ENCODE measurements at regions not wholly inside any gene's neighbourhood (a gene's known extent, or its start where the extent isn't known, plus 50 kb on each side); places are given as distances from the start of the nearest gene placed in this dataset.

DNA sequence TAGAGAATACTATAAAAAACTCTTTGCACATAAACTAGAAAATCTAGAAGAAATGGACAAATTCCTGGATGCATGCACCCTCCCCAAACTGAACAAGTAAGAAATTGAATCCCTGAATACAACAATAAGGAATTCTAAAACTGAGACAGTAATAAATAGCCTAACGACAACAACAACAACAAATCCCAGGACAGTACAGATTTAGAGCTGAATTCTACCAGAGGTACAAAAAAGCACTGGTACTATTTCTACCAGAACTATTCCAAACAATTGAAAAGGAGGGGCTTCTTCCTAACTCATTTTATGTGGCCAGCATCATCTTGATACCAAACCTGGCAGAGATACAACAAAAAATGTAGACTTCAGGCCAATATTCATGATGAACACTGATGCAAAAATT lies 394.4 kb upstream of the RORB start:
- ATAC-seq, result no peak
- Mint-ChIP-seq H3K4me3 (no peak overlapping the region), H3K4me1 (no peaks in the 10 kb centered on the region), H3K27ac (no peak overlapping the region), H3K9me3 (peaks cover 8% of the 10 kb centered on the region), H3K36me3 (no peaks in the 10 kb centered on the region)
- no peak for DNase-seq (ENCODE audit: low spot score in 2 of 2)

- Mint-ChIP-seq H3K4me1 (no peaks in the 10 kb centered on the region), H3K9me3 (peaks cover 2% of the 10 kb centered on the region), H3K27ac (no peak overlapping the region), H3K36me3 (no peaks in the 10 kb centered on the region), H3K4me3 (no peak overlapping the region)
- no peak for ATAC-seq
- DNase-seq (ENCODE audit: low spot score in 2 of 2), result no peak
Measured at GRCh38 chr9:74107692-74108091, 389.4 kb upstream of the RORB start.

- H3K9me3 Mint-ChIP-seq, result no peaks in the 10 kb centered on the region
- no peaks in the 10 kb centered on the region for H3K36me3 Mint-ChIP-seq
- DNase-seq (ENCODE audit: low spot score in 2 of 2) (no peak), ATAC-seq (no peak)
- no peaks in the 10 kb centered on the region for H3K4me1 Mint-ChIP-seq
- no peak overlapping the region for H3K4me3 Mint-ChIP-seq
- no peak overlapping the region for H3K27ac Mint-ChIP-seq
Measured at GRCh38 chr9:74115976-74116375, 381.2 kb upstream of the RORB start.

- H3K4me1 Mint-ChIP-seq, result no peaks in the 10 kb centered on the region
- DNase-seq (ENCODE audit: low spot score in 2 of 2) (no peak), ATAC-seq (no peak)
- no peaks in the 10 kb centered on the region for H3K9me3 Mint-ChIP-seq
- no peaks in the 10 kb centered on the region for H3K36me3 Mint-ChIP-seq
- H3K4me3 Mint-ChIP-seq, result no peak overlapping the region
- H3K27ac Mint-ChIP-seq, result no peak overlapping the region
Measured at GRCh38 chr9:74117151-74117550, 380.0 kb upstream of the RORB start.

- ATAC-seq (no peak), DNase-seq (ENCODE audit: low spot score in 2 of 2) (no peak)
- Mint-ChIP-seq H3K4me3 (no peak overlapping the region), H3K4me1 (no peaks in the 10 kb centered on the region), H3K27ac (no peak overlapping the region), H3K9me3 (no peaks in the 10 kb centered on the region), H3K36me3 (no peaks in the 10 kb centered on the region)
Measured at GRCh38 chr9:74117731-74118130, 379.4 kb upstream of the RORB start.

DNA sequence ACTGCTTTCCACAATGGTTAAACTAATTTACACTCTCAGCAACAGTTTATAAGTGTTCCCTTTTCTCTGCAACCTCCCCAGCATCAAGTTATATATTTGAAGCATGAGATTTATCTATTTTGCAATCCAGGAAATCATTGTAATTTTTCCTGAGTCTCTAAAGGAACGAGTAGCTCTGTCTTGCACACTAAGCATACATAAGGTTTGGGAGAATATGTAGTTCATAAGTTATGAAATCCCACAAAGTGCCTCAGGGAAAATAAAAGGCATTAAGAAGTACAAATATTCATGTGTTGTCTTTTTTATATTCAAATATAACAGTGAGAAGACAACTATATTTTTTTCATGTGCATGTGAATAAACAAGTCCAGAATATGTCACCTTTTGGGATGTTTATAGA lies 377.1 kb upstream of the RORB start:
- no peaks in the 10 kb centered on the region for H3K36me3 Mint-ChIP-seq
- DNase-seq (ENCODE audit: low spot score in 2 of 2) (no peak), ATAC-seq (no peak)
- H3K27ac Mint-ChIP-seq, result no peak overlapping the region
- no peaks in the 10 kb centered on the region for H3K4me1 Mint-ChIP-seq
- H3K9me3 Mint-ChIP-seq, result no peaks in the 10 kb centered on the region
- no peak overlapping the region for H3K4me3 Mint-ChIP-seq

- Mint-ChIP-seq H3K9me3 (no peaks in the 10 kb centered on the region), H3K36me3 (no peaks in the 10 kb centered on the region), H3K4me1 (no peaks in the 10 kb centered on the region), H3K27ac (no peak overlapping the region), H3K4me3 (no peak overlapping the region)
- no peak for ATAC-seq
- DNase-seq (ENCODE audit: low spot score in 2 of 2), result no peak
Measured at GRCh38 chr9:74120470-74120869, 376.7 kb upstream of the RORB start.

GRCh38 chr9:74122216-74122615 lies 374.9 kb upstream of the RORB start:
- Mint-ChIP-seq H3K9me3 (no peaks in the 10 kb centered on the region), H3K4me1 (no peaks in the 10 kb centered on the region), H3K36me3 (no peaks in the 10 kb centered on the region), H3K4me3 (no peak overlapping the region), H3K27ac (no peak overlapping the region)
- ATAC-seq (no peak), DNase-seq (ENCODE audit: low spot score in 2 of 2) (no peak)

GRCh38 chr9:74122661-74123060 lies 374.5 kb upstream of the RORB start:
- peaks cover 4% of the 10 kb centered on the region for H3K9me3 Mint-ChIP-seq
- no peak overlapping the region for H3K4me3 Mint-ChIP-seq
- peak; percentile 82 for ATAC-seq
- H3K36me3 Mint-ChIP-seq, result no peaks in the 10 kb centered on the region
- no peaks in the 10 kb centered on the region for H3K4me1 Mint-ChIP-seq
- H3K27ac Mint-ChIP-seq, result no peak overlapping the region
- DNase-seq (ENCODE audit: low spot score in 2 of 2), result no peak

DNA sequence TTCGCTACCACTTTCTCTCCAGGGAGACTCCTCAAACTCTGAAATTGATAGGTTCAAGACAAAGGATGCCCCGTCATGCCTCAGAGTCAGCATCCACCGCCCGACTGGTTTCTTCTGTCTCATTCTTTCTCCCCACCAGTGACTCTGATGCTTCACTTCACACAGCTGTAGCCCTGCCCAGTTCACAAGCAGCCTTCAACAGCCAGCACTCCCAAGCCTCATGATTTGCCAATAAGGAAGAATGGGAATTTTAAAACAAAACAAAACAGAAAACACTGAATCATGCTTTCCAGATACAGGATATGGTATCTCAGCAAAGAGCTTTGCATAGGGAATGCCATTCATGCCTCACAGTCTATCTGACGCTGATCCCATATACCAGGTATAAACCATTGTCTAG lies 371.2 kb upstream of the RORB start:
- Mint-ChIP-seq H3K36me3 (no peaks in the 10 kb centered on the region), H3K9me3 (peaks cover 8% of the 10 kb centered on the region), H3K4me3 (no peak overlapping the region), H3K27ac (no peak overlapping the region), H3K4me1 (no peaks in the 10 kb centered on the region)
- ATAC-seq (no peak), DNase-seq (ENCODE audit: low spot score in 2 of 2) (no peak)

GRCh38 chr9:74132986-74133385 lies 364.1 kb upstream of the RORB start:
- H3K9me3 Mint-ChIP-seq, result peaks cover 6% of the 10 kb centered on the region
- H3K4me3 Mint-ChIP-seq, result no peak overlapping the region
- H3K27ac Mint-ChIP-seq, result no peak overlapping the region
- no peaks in the 10 kb centered on the region for H3K4me1 Mint-ChIP-seq
- no peak for ATAC-seq
- no peaks in the 10 kb centered on the region for H3K36me3 Mint-ChIP-seq
- no peak for DNase-seq (ENCODE audit: low spot score in 2 of 2)

- Mint-ChIP-seq H3K27ac (no peak overlapping the region), H3K36me3 (no peaks in the 10 kb centered on the region), H3K4me1 (no peaks in the 10 kb centered on the region), H3K9me3 (peaks cover 6% of the 10 kb centered on the region), H3K4me3 (no peak overlapping the region)
- DNase-seq (ENCODE audit: low spot score in 2 of 2), result no peak
- no peak for ATAC-seq
Measured at GRCh38 chr9:74133921-74134320, 363.2 kb upstream of the RORB start.

- H3K4me1 Mint-ChIP-seq, result no peaks in the 10 kb centered on the region
- no peaks in the 10 kb centered on the region for H3K36me3 Mint-ChIP-seq
- no peak for ATAC-seq
Measured at GRCh38 chr9:74138182-74138581, 359.0 kb upstream of the RORB start.

GRCh38 chr9:74140141-74140540 lies 357.0 kb upstream of the RORB start:
- Mint-ChIP-seq H3K9me3 (no peaks in the 10 kb centered on the region), H3K4me1 (no peaks in the 10 kb centered on the region), H3K27ac (no peak overlapping the region), H3K4me3 (no peak overlapping the region), H3K36me3 (no peaks in the 10 kb centered on the region)
- DNase-seq (ENCODE audit: low spot score in 2 of 2), result no peak
- no peak for ATAC-seq

More at GRCh38 chr9:74138182-74138581, 359.0 kb upstream of the RORB start:
- H3K27ac Mint-ChIP-seq, result no peak overlapping the region
- DNase-seq (ENCODE audit: low spot score in 2 of 2), result no peak
- H3K9me3 Mint-ChIP-seq, result peaks cover 2% of the 10 kb centered on the region
- no peak overlapping the region for H3K4me3 Mint-ChIP-seq

GRCh38 chr9:74147906-74148305 lies 349.2 kb upstream of the RORB start:
- ATAC-seq (no peak), DNase-seq (ENCODE audit: low spot score in 2 of 2) (no peak)
- H3K9me3 Mint-ChIP-seq, result no peaks in the 10 kb centered on the region
- H3K4me3 Mint-ChIP-seq, result no peak overlapping the region
- H3K4me1 Mint-ChIP-seq, result no peaks in the 10 kb centered on the region
- no peak overlapping the region for H3K27ac Mint-ChIP-seq
- H3K36me3 Mint-ChIP-seq, result no peaks in the 10 kb centered on the region

DNA sequence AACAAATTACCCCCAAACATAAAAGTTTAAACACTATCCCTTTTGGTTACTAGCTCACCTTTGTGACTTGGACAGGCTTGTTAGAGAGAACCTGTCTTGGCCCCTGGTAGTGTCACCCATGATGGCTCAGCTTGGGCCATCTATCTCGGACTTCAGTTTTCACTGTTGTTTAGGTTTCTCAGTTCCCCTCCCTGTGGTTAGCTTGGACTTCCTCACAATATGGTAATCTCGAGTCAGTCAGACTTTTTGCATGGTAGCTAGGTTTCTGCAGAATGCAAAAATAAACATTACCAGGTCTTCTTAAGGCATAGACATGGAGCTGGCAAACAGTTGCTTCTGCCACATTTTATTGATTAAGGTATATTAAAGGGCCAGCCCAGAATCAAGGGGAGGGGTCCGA lies 324.3 kb upstream of the RORB start:
- no peak for DNase-seq (ENCODE audit: low spot score in 2 of 2)
- H3K9me3 Mint-ChIP-seq, result peaks cover 6% of the 10 kb centered on the region

GRCh38 chr9:74173284-74173683 lies 323.9 kb upstream of the RORB start:
- Mint-ChIP-seq H3K36me3 (no peaks in the 10 kb centered on the region), H3K27ac (no peak overlapping the region), H3K4me1 (no peaks in the 10 kb centered on the region), H3K9me3 (peaks cover 6% of the 10 kb centered on the region), H3K4me3 (no peak overlapping the region)
- ATAC-seq, result no peak
- DNase-seq (ENCODE audit: low spot score in 2 of 2), result no peak

More for the DNA sequence above, 324.3 kb upstream of the RORB start:
- no peaks in the 10 kb centered on the region for H3K36me3 Mint-ChIP-seq
- H3K4me3 Mint-ChIP-seq, result no peak overlapping the region
- no peaks in the 10 kb centered on the region for H3K4me1 Mint-ChIP-seq
- no peak overlapping the region for H3K27ac Mint-ChIP-seq
- no peak for ATAC-seq

All from stimulated activated effector memory CD8-positive, alpha-beta T cell treated with anti-CD3 and anti-CD28 coated beads, Interleukin-12 subunit alpha, Interleukin-12 subunit beta, amount 100 ng/mL, for 72 hours (primary cell).